Gastroesophageal sphincter (tissue), 3 donors: ENCODE measurements at regions not wholly inside any gene's neighbourhood (a gene's known extent, or its start where the extent isn't known, plus 50 kb on each side); places are given as distances from the start of the nearest gene placed in this dataset.

Source experiments
- EP300 ChIP-seq: sonication (generic); formaldehyde crosslinking; IDR thresholded peaks from one replicate; pipeline ENCODE4 v1.6.1; 2017; ENCODE audit warnings: antibody characterized with exemption, mild to moderate bottlenecking
- POLR2A ChIP-seq, 2 donors: fragments of 450-650 bp; IDR thresholded peaks; one replicate each; pipeline ENCODE4 v1.6.1; 2017; ENCODE audit warnings: antibody characterized with exemption in 2 of 2, mild to moderate bottlenecking in 2 of 2, moderate library complexity in 1 of 2
- POLR2AphosphoS5 ChIP-seq: sonication (generic); formaldehyde crosslinking; IDR thresholded peaks from one replicate; pipeline ENCODE4 v1.6.1; 2017; ENCODE audit warnings: antibody characterized with exemption
- TF ChIP-seq, protein P1 (sequence below), 4 experiments: fragments of 200-600 bp in 2 of 4; fragments of 450-650 bp in 2 of 4; sonication (generic) in 1 of 4; IDR thresholded peaks; one replicate each; pipeline ENCODE4 v1.5.1; 2017 to 2019; ENCODE audit warnings: antibody characterized with exemption in 4 of 4, mild to moderate bottlenecking in 2 of 4, moderate library complexity in 2 of 4

DNA sequence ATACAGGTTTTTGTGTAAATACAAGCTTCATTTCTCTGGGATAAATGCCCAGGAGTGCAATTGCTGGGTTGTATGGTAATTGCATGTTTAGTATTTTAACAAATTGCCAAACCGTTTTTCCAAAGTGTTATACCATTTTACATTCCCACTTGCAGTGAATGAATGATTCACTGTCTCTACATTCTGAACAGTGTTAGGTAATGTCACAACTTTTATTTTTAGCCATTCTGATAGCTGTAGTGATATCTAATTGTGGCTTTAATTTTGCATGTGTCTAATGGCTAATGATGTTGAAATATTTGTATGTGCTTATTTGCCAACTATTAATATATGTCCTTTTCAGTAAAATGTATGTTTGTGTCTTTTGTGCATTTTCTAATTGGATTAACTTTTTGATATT lies 156.9 kb upstream of the CES5A start:
- no peak for TF ChIP-seq EP300
- TF ChIP-seq, protein P1, sequence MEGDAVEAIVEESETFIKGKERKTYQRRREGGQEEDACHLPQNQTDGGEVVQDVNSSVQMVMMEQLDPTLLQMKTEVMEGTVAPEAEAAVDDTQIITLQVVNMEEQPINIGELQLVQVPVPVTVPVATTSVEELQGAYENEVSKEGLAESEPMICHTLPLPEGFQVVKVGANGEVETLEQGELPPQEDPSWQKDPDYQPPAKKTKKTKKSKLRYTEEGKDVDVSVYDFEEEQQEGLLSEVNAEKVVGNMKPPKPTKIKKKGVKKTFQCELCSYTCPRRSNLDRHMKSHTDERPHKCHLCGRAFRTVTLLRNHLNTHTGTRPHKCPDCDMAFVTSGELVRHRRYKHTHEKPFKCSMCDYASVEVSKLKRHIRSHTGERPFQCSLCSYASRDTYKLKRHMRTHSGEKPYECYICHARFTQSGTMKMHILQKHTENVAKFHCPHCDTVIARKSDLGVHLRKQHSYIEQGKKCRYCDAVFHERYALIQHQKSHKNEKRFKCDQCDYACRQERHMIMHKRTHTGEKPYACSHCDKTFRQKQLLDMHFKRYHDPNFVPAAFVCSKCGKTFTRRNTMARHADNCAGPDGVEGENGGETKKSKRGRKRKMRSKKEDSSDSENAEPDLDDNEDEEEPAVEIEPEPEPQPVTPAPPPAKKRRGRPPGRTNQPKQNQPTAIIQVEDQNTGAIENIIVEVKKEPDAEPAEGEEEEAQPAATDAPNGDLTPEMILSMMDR (IDR thresholded peaks at IDR 0.05): no peak
- TF ChIP-seq POLR2AphosphoS5: no peak
- no peak for TF ChIP-seq POLR2A (IDR thresholded peaks at IDR 0.05)
